GM18858 (cell line): ENCODE measurements at regions not wholly inside any gene's neighbourhood (a gene's known extent, or its start where the extent isn't known, plus 50 kb on each side); places are given as distances from the start of the nearest gene placed in this dataset.

Source experiments
- ATAC-seq: cut with Tn5 transposase; IDR thresholded peaks from one replicate; pipeline ENCODE4 v1.9.1; 2021; ENCODE audit not compliant: unreplicated experiment

DNA sequence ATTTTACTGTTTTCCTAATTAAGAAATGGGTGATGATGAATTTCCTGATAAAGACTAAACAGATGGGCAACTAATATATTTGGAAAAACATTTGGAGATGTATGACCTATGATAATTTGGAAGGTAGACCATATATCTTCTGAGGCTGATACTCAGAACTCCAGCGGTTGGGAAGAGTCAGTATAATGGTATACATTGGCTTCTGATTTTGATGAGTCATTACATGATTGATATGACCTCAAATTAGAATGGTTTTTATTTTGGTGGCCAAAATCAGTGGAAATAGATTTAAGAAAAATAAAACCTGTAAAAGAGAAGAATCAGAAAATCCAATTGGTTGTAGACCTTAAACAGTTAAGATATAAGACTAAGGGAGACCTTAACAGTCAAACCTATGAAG lies 496.4 kb upstream of the ALCAM start:
- ATAC-seq = no peak

DNA sequence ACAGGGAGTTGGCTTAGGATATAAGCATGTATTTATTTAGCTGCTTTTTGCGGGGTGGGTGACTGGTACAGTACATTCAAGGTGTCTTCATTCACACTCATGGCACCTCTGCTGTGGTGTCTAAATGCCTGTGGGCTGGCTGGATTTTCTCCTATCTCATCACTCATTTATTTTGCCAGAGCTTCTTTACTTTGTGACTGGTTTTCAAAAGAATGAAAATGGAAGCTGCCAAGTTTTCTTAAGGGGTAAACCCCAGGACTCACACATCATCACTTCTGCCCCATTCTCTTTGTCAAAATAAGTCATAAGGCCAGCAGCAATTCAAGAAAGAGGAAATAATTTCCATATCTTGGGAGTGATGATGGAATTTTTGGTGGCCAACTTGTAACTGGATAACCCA lies 493.4 kb upstream of the ALCAM start:
- no peak for ATAC-seq

DNA sequence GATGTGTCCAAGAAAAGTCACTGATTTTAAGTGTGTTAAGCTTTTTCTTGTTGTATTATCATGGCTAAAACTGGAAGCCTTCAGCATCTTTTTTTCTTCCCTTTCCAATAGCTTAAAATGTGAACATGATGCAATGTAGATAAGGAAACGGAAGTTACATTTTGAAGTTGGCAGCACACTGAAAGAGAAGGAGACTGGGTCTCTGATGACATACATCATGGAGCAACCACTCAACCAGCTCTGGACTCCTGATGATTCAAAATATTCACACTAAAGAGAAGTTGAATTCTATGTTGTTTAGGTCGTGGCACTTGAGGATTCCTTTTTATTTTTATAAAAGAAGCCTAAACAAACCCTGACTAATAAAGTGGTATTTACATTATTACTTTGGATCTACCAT lies 488.3 kb upstream of the ALCAM start:
- ATAC-seq = no peak

DNA sequence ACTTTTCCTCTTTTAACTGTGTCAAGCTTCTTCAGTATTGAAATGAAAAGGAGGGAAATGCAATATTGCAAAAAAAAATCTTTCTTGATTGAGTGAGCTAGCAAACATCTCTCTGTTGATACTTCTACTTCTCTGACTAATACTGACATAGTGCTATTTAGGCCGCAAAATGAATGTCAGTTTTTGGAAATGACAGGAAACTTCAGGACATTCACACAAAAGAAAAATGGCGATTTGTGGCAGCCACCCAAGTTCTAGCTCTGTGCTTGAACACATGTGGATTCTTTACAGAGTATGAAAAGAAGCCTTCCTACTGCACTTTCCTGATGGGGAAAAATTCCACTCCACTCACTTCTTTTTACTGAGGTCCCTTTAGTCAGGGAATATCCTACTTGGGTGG lies 486.8 kb upstream of the ALCAM start:
- ATAC-seq = no peak

DNA sequence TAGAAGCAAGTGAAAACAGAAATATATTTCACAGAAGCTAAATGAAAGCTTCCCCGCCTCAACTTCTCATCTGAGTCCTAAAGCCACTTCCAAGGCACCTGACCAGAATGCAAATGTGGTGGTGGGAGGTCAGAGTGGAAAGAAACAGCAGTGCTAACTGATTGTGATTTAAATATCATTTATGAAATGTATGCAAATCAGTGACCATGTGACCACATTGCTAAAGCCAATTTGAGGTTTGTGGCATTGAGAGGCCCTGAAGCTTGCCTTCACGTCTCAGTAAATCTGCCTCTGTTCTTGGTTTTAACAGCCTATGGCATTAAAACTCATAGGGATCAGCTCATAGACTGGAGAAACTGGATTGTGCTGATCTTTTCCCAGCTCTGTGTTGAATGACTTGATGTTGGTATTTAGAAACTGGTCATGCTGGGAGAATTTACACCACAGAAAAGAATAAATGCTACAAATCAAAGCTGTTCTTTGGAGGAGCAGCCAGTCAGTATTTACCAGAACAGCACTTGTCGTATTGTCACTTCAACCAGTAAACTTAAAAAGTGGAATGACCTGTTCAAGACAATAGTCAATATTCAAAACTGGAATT lies 481.4 kb upstream of the ALCAM start:
- ATAC-seq = no peak

DNA sequence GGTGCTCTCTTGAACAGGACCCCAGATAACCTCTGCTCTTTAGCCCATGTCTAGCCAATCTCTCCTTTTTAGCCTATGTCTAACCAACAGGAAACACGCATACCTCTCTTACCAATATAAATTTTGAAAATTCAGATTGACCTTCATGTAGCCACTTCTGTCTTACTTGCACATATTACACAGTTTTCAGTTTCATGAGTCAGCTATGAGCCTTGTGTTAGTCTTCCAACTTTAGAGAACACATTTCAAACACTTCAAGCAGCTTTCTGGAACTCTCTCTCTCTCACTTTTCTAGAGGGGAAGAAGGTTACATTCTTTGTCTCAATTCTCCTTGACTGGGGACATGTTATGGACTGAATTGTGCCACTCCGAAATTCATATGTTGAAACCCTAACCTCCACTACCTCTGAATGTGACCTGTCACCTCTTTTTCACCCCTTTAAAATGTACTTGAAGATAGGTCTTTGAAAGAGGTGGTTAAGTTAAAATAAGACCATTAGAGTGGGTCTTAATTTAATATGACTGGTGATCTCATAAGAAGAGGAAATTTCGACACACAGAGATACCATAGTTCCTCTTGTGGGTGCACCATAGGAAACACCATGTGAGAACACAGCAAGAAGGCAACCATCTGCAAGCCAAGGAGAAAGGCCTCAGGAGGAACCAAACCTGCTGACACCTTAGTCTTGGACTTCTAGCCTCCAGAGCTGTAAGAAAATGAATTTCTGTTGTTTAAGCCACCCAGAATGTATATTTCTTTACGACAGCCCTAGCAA lies 480.3 kb upstream of the ALCAM start:
- ATAC-seq = no peak

DNA sequence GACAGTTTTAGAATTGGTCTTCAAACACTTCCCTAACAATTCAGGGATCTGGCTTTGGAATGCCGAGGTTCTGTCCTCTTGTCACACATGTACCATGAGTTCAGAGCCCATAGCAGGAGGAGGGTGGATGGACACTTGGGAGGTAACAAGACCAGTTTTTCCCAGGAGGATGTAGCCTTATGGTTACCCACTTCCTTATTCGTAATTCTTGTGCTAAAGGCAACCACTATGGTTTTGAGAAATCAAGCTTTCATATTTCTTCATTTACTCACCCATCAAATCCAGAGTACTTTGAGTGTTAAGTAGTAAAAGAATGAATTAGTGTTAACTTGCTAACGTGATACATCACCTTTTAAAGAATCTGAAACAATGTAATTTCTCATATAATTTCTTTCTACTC lies 479.6 kb upstream of the ALCAM start:
- no peak for ATAC-seq

DNA sequence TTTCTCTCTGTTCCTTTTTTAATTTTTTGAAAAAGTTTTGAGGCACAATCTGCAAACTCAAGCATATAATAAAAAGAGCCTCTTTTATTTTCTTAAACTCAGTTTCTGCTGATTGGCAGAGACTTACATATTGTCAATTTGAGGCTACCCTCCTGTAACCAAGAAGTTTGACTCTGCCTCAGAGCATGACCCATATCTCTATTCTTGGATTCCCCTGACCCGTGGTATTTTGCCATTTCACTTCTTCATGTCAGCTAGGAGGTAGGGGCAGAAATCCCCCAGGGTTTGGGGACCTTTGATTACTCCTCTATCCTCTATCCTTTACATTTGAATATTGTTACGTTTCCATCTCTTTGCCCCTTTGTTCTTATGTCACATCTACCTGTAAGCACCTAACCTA lies 479.1 kb upstream of the ALCAM start:
- no peak for ATAC-seq

DNA sequence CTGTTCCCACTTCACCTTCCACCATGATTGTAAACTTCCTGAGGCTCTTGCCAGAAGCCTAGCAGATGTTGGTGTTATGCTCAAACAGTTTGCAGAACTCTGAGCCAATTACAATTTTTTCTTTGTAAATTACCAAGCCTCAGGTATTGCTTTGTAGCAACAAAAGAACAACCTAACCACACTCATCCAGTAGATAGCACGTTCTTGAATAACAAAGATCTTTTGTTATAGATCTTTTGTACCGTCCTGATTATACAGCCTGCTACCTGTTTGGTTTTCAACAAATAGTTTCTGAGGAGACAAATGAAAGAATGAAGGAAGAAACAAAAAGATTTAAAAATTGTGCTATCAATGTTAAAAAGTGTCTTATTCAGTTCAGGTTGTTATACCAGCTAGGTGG lies 474.7 kb upstream of the ALCAM start:
- no peak for ATAC-seq

DNA sequence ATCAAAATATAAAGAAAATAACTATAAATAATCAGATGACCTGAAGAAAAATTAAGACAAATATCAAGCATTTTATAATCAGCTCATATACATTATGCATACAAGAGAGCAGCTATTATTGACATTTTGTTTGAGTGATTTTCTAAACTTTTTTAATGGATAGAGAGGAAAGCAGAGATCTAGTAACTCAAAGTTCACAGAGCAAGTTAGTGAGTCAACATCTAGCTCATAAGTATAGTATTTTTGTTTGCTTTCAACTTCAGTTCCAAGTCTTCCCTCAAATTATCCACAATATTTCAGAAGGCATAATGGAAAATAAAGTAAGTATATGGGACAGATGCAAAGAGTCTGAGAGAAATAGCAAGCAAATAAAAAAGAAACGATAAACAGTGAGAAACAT lies 470.1 kb upstream of the ALCAM start:
- ATAC-seq = no peak

DNA sequence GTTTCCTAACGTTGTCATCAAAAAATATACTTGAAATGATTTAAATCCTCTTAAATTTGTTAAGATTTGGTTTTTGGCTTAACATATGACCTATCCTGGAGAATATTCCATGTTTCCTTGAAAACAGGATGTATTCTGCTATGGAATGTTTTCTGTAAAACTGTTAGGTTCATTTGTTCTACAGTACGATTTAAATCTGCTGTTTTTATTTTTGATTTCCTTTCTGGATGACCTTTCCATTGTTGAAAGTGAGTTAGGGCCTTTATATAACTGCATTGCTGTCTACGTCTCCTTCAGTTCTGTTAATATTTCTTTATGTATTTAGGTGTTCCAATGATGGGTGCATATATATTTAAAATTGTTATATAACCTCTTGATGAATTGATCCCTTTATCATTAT lies 465.3 kb upstream of the ALCAM start:
- ATAC-seq = no peak

DNA sequence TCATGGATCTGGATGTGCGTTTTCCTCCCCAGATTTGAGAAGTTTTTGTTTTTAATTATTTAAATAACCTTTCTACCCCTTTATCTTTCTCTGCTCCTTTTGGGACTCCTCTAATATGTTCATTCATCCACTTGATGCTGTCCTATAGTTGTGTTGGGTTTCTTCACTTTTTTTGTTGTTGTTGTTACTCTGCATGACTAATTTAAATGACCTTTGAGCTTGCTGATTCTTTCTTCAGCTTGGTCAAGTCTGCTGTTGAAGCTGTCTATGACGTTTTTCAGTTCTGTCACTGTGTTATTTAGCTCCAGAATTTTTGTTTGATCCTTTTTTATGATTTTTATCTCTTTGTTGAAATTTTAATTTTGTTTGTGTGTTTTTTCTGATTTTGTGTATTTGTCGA lies 463.6 kb upstream of the ALCAM start:
- no peak for ATAC-seq

DNA sequence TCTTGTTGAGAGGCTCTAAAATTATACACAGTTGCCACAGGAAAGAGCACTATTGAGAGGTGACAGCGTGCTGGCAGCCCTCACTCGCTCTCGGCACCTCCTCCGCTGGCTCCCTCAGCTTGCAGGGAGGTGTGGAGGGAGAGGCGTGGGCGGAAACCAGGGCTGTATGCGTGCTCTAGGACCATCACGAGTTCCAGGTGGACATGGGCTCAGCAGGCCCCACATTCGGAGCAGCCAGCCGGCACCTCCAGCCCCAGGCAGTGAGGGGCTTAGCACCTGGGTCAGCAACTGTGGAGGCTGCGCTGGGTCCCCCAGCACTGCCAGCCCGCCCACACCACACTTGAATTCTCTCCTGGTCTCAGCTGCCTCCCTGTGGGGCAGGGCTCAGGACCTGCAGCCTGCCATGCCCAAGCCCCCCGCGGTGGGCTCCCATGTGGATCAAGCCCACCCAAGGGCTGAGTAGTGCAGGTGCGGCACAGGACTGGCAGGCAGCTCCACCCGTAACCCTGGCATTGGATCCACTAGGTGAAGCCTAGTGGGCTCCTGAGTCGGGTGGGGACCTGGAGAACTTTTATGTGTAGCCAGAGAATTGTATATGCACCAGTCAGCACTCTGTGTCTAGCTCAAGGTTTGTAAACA lies 460.6 kb upstream of the ALCAM start:
- no peak for ATAC-seq

DNA sequence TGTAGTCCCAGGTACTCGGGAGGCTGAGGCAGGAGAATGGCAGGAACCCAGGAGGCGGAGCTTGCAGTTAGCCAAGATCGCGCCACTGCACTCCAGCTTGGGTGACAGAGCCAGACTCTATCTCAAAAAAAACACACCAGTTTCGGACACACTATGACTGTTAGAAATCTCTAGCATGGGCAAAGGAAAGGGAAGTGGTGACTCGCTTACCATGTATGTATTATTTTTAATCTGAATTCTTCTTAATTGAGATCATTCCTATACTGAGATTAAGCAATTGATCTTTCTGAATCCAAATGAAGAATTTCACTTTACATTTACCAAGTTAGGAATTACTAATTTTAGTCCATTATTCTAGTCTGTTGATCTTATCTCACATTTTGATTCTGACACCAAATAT lies 459.2 kb upstream of the ALCAM start:
- ATAC-seq = no peak

DNA sequence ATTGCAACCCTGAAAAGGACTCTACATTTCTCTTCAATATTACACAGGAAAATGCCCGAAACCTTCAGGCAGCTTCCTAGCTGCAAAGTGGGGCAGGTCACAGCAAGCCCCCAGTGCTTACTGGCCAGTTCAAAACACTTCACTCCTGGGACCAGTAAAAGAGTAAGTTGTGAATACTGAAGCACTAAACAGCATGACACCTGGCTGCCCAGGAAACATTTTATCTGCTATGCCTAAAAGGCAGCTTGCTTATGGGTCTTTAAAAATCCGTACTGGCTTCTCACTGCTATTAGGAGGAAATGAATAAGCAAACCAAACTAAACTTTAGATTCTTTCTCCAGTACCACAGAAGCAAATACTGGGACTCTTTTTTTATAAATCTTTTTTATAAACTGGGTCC lies 457.9 kb upstream of the ALCAM start:
- no peak for ATAC-seq

DNA sequence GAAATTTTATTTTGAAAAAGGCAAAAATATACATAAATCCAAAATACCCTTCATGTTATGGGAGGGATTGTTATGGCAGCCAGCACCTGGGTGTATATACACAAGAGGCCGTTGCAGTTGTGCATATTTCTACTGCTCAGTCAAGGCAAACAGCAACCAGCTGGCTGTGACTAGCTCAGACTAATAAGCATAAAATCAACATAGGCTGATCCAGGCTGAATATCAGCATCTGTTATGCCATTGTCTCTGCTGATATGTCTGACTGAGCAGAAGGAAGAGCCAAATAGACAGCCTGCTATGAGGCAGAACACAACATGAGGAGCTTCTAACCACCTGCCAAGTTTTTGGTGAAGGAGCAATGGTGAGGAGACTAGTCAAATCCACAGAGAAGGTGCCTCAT lies 457.5 kb upstream of the ALCAM start:
- ATAC-seq = no peak

DNA sequence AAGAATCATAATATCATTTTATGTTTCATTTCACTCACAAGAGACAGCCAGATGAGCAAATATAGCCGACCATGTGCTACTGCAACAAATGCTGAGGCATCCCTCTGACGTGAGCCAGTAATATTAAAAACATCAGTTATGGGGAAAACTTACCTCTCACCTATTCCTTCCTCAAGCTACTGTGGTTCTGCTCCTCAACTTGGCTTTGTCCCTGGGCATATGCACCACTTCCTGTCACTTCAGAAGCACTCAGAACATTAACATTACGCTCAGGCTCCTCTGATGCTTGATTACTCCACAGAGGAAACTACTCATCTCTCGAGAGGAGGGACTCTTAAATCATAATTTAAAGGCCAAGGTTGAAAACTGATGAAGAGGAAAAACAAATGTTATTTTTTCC lies 457.0 kb upstream of the ALCAM start:
- ATAC-seq = no peak

DNA sequence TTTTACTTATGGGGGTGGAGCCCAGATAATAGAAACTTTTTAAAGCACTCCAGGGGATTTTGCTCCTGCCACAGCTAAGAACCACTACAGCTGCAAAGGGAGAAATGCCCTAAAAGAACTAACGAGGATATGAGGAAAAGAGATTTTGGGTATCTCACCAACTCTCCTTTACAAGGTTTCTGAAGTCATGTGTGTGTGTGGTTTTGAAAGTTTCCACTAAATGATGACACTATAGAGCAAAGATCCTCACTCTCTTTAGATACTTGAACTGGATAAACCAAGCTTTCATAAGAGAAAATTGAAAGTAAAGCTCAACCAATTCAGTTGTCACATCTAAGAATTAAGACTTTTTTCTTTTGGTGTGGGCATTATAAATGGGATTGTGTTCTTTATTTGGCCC lies 455.3 kb upstream of the ALCAM start:
- no peak for ATAC-seq

DNA sequence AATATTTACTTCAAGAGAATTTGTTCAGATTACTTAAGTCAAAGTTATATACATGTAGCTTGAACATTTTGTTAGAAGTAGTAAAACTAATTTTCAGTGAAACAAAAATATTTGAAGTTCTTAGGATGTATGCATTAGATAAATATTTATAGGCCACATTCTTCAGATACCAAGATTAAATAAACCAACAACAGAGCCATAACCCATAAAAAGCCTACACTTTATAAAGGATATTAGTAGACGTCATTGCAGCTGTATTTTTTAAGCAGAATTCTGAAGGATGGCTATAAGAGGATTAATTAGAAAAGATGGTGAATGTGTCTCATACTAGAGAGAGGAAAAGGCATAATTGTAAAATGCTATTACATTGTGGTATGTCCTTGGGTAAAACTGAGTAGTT lies 449.7 kb upstream of the ALCAM start:
- no peak for ATAC-seq

DNA sequence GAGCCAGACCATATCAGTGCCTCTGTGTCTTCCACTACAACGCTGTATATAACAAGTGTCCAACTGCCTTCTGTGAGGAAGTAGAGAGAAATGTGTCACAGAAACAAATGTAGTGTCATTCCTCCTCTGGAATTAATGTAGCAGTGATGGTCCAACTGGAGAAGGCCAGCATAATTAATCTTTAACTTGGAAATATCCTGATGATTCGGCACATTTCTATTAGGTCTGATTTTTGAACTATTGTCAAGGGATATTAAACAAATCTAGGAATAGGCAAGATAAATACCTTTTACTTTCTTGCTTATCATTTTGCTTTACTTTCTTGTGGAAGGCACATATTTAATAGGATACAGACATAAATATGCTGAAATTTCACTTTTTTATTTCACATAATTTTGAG lies 446.2 kb upstream of the ALCAM start:
- ATAC-seq = no peak

DNA sequence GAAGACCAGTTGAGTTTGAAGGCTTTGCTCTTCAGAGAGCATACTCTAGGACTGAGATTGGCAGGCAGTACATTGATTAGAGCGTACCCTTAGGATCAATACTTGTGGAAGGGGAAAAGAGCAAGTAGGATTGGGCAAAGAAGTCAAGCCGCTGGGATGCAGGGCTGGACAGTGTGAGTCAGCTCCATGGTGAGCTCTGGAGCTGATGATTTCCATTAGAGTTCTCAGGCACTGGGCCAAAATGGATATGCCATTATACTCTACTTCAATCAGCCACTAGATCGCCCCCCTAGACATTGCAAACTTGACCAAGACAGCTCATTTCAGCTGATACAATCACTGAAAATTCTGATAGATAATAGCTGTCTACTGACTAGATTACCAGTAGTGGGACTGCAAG lies 432.7 kb upstream of the ALCAM start:
- no peak for ATAC-seq

DNA sequence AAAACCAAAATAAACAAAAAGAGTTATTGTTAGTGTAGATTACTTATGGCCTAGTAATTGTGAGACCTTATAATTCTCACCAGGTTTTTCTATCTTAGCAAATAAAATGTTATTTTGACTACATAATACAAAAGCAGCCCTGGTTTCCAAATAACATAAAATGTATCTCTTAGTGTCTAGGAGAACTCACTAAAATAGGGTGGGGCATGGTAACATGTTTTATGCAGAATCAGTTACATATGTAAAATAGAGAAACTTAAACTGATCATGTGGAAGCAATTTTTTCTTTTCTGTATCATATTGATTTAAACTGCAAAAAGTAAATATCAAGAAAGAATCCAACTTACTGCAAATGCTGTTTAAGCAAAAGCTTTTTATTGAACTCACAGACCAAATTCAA lies 431.1 kb upstream of the ALCAM start:
- ATAC-seq = no peak

DNA sequence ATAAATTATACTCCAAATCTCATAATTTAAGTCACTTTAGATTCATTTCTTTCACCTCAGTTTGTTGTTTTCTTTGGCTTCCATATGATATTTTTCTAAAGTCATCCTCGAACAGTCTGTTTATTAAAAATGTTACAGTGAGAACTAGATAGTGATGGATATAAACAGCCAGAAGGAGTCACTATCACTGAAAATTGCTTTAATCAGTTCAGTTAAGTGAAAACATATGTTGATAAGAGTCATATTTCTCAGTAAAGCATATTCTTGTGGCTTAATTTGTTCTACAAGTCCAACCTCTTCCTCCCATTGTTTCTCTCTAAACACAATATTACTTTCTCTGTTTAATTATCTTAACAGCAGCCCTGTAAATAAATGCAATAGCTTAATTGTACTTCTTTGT lies 427.5 kb upstream of the ALCAM start:
- ATAC-seq = no peak
